ENCODE measurements at regions not wholly inside any gene's neighbourhood (a gene's known extent, or its start where the extent isn't known, plus 50 kb on each side); places are given as distances from the start of the nearest gene placed in this dataset.

GRCh38 chr2:150876251-150876950 is 385.3 kb downstream of the RBM43 start:
- no peak for DNase-seq
- Mint-ChIP-seq H3K9me3 (ENCODE audit: unreplicated experiment) (no peaks in the 10 kb centered on the region), H3K4me3 (ENCODE audit: unreplicated experiment) (no peak overlapping the region), H3K4me1 (ENCODE audit: low read depth, unreplicated experiment) (no peaks in the 10 kb centered on the region), H3K27me3 (ENCODE audit: unreplicated experiment) (no peaks in the 10 kb centered on the region), H3K36me3 (ENCODE audit: unreplicated experiment) (no peaks in the 10 kb centered on the region), H3K27ac (ENCODE audit: unreplicated experiment) (no peak overlapping the region)
- TF ChIP-seq, protein P1, sequence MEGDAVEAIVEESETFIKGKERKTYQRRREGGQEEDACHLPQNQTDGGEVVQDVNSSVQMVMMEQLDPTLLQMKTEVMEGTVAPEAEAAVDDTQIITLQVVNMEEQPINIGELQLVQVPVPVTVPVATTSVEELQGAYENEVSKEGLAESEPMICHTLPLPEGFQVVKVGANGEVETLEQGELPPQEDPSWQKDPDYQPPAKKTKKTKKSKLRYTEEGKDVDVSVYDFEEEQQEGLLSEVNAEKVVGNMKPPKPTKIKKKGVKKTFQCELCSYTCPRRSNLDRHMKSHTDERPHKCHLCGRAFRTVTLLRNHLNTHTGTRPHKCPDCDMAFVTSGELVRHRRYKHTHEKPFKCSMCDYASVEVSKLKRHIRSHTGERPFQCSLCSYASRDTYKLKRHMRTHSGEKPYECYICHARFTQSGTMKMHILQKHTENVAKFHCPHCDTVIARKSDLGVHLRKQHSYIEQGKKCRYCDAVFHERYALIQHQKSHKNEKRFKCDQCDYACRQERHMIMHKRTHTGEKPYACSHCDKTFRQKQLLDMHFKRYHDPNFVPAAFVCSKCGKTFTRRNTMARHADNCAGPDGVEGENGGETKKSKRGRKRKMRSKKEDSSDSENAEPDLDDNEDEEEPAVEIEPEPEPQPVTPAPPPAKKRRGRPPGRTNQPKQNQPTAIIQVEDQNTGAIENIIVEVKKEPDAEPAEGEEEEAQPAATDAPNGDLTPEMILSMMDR (IDR thresholded peaks at IDR 0.05; ENCODE audit: partially characterized antibody, unreplicated experiment), result no peak

DNA sequence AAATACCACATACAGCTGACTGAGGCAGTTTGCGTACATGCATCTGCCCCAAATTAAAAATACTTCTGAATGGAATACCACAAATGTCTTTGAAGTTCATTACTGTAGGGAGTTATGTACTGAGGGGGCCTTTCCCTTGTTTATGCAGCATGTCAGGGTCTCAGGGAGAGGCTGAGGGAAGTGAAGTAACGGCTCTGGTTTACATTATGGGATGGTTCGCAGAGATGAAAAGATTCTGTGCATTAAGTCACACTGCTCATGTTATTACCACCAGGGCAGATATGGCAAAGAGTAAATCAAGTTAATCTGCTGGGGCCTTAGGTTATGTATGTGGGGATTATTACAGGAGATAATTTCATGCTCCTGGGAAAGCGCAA is 385.9 kb upstream of the RND3 start:
- DNase-seq, result no peak
- H3K4me1 Mint-ChIP-seq (ENCODE audit: low read depth, unreplicated experiment), result no peaks in the 10 kb centered on the region
- H3K27ac Mint-ChIP-seq (ENCODE audit: unreplicated experiment), result no peak overlapping the region
- H3K9me3 Mint-ChIP-seq (ENCODE audit: unreplicated experiment), result no peaks in the 10 kb centered on the region
- TF ChIP-seq, protein P1 (IDR thresholded peaks at IDR 0.05; ENCODE audit: partially characterized antibody, unreplicated experiment), result no peak
- no peaks in the 10 kb centered on the region for H3K36me3 Mint-ChIP-seq (ENCODE audit: unreplicated experiment)
- no peak overlapping the region for H3K4me3 Mint-ChIP-seq (ENCODE audit: unreplicated experiment)
- no peaks in the 10 kb centered on the region for H3K27me3 Mint-ChIP-seq (ENCODE audit: unreplicated experiment)

- TF ChIP-seq, protein P1 (IDR thresholded peaks at IDR 0.05; ENCODE audit: partially characterized antibody, unreplicated experiment), result no peak
- H3K27ac Mint-ChIP-seq (ENCODE audit: unreplicated experiment), result no peak overlapping the region
- no peak for DNase-seq
- no peaks in the 10 kb centered on the region for H3K4me1 Mint-ChIP-seq (ENCODE audit: low read depth, unreplicated experiment)
- H3K36me3 Mint-ChIP-seq (ENCODE audit: unreplicated experiment), result no peaks in the 10 kb centered on the region
- no peaks in the 10 kb centered on the region for H3K27me3 Mint-ChIP-seq (ENCODE audit: unreplicated experiment)
- no peak overlapping the region for H3K4me3 Mint-ChIP-seq (ENCODE audit: unreplicated experiment)
- no peaks in the 10 kb centered on the region for H3K9me3 Mint-ChIP-seq (ENCODE audit: unreplicated experiment)
Measured at GRCh38 chr2:150872756-150873395, 385.4 kb upstream of the RND3 start.

GRCh38 chr2:150866431-150866830 is 379.0 kb upstream of the RND3 start:
- Mint-ChIP-seq H3K36me3 (ENCODE audit: unreplicated experiment) (peaks cover 21% of the 10 kb centered on the region), H3K27me3 (ENCODE audit: unreplicated experiment) (no peaks in the 10 kb centered on the region), H3K9me3 (ENCODE audit: unreplicated experiment) (no peaks in the 10 kb centered on the region), H3K4me3 (ENCODE audit: unreplicated experiment) (no peak overlapping the region), H3K4me1 (ENCODE audit: low read depth, unreplicated experiment) (no peaks in the 10 kb centered on the region), H3K27ac (ENCODE audit: unreplicated experiment) (no peak overlapping the region)
- TF ChIP-seq, protein P1 (IDR thresholded peaks at IDR 0.05; ENCODE audit: partially characterized antibody, unreplicated experiment), result no peak
- DNase-seq, result no peak

- no peaks in the 10 kb centered on the region for H3K27me3 Mint-ChIP-seq (ENCODE audit: unreplicated experiment)
- H3K4me1 Mint-ChIP-seq (ENCODE audit: low read depth, unreplicated experiment), result peaks cover 2% of the 10 kb centered on the region
- H3K36me3 Mint-ChIP-seq (ENCODE audit: unreplicated experiment), result peaks cover 21% of the 10 kb centered on the region
- no peak overlapping the region for H3K4me3 Mint-ChIP-seq (ENCODE audit: unreplicated experiment)
- no peak for DNase-seq
- H3K27ac Mint-ChIP-seq (ENCODE audit: unreplicated experiment), result no peak overlapping the region
- H3K9me3 Mint-ChIP-seq (ENCODE audit: unreplicated experiment), result no peaks in the 10 kb centered on the region
- TF ChIP-seq, protein P1 (IDR thresholded peaks at IDR 0.05; ENCODE audit: partially characterized antibody, unreplicated experiment), result no peak
Measured at GRCh38 chr2:150863691-150864090, 376.2 kb upstream of the RND3 start.

All from glutamatergic neuron (in vitro differentiated cells).